ENCODE measurements at regions not wholly inside any gene's neighbourhood (a gene's known extent, or its start where the extent isn't known, plus 50 kb on each side); places are given as distances from the start of the nearest gene placed in this dataset.
"Not testable (repeated sequence)": the region's sequence is repeated elsewhere in the genome, so short reads cannot be mapped to it uniquely, and the experiment has no call there.

GRCh38 chr2:94576486-94576885 is 294.7 kb upstream of the TEKT4 start:
- H3K4me3 ChIP-seq; H3K36me3 ChIP-seq (ENCODE audit: low read depth, missing control alignments); H3K27ac ChIP-seq; H3K9me3 ChIP-seq; DNase-seq; H3K4me1 ChIP-seq; H3K27me3 ChIP-seq; intact Hi-C loops (cut with DNase I; ENCODE audit: low total_unique reads): not testable (repeated sequence)
- WGBS, 2 donors, result 31 to 59% methylated on average over 2 to 4 of the region's 4 CpGs

DNA sequence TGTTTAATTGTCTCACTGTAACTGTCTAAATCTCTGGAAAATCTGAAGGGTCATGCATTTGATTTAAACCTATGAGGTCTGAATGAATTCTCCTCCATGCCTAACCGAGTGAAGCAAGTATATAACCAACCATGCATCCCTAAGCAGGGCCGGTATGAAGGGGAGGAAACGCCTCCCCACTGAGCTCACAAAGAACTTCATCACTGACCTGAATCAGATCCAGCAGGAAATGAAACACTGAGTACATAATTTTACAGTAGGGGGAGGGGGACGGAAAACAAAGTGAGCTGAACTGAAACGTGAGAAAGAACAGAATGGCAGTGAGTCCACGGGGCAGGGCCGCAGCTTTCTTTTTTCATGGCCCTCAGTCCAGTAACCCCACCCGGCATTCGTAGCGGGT is 294.1 kb upstream of the TEKT4 start:
- intact Hi-C loops (cut with DNase I; ENCODE audit: low total_unique reads); DNase-seq; H3K27ac ChIP-seq; H3K9me3 ChIP-seq; H3K4me1 ChIP-seq; H3K4me3 ChIP-seq; H3K27me3 ChIP-seq; H3K36me3 ChIP-seq (ENCODE audit: low read depth, missing control alignments): not testable (repeated sequence)
- WGBS, 2 donors, result 55 to 57% methylated on average over 7 to 9 of the region's 10 CpGs

GRCh38 chr2:94579221-94579620 is 292.0 kb upstream of the TEKT4 start:
- H3K27ac ChIP-seq; H3K4me3 ChIP-seq; DNase-seq; H3K4me1 ChIP-seq; H3K27me3 ChIP-seq; intact Hi-C loops (cut with DNase I; ENCODE audit: low total_unique reads); H3K36me3 ChIP-seq (ENCODE audit: low read depth, missing control alignments); H3K9me3 ChIP-seq: not testable (repeated sequence)
- 70 to 73% methylated on average over 6 of the region's 6 CpGs for WGBS, 2 donors

- H3K9me3 ChIP-seq; DNase-seq; H3K4me1 ChIP-seq; H3K4me3 ChIP-seq; H3K36me3 ChIP-seq (ENCODE audit: low read depth, missing control alignments); intact Hi-C loops (cut with DNase I; ENCODE audit: low total_unique reads); H3K27me3 ChIP-seq: not testable (repeated sequence)
- 32 to 37% methylated on average over 6 to 8 of the region's 8 CpGs for WGBS, 2 donors
- peak overlapping the region in 1 of 2 donors; percentile 7 for H3K27ac ChIP-seq
Observed at GRCh38 chr2:94583081-94583723, 288.0 kb upstream of the TEKT4 start.

DNA sequence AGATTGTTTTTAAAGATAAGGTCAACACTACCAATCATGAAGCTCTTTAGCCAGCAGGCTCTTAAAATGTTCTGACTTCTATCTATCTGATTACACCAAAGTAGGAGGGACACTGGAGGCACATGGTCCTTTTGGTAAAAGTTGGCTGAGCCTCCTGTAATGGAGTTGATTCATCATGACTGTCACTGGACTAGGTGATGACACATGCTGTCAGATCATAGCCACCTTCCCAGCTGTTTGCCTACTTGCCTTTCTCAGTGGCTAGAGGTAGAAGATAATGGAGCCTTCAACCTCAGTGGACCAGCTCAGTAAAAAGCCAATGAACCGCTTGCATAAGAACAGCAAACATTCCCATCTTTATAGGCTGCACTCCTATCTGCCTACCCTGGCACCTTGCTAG is 286.7 kb upstream of the TEKT4 start:
- DNase-seq, result not testable (repeated sequence)

GRCh38 chr2:94586032-94586982 is 284.9 kb upstream of the TEKT4 start:
- TF ChIP-seq, protein P1, sequence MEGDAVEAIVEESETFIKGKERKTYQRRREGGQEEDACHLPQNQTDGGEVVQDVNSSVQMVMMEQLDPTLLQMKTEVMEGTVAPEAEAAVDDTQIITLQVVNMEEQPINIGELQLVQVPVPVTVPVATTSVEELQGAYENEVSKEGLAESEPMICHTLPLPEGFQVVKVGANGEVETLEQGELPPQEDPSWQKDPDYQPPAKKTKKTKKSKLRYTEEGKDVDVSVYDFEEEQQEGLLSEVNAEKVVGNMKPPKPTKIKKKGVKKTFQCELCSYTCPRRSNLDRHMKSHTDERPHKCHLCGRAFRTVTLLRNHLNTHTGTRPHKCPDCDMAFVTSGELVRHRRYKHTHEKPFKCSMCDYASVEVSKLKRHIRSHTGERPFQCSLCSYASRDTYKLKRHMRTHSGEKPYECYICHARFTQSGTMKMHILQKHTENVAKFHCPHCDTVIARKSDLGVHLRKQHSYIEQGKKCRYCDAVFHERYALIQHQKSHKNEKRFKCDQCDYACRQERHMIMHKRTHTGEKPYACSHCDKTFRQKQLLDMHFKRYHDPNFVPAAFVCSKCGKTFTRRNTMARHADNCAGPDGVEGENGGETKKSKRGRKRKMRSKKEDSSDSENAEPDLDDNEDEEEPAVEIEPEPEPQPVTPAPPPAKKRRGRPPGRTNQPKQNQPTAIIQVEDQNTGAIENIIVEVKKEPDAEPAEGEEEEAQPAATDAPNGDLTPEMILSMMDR (IDR thresholded peaks at IDR 0.05), result peak in 1 of 3 experiments; percentile 34
- H3K36me3 ChIP-seq (ENCODE audit: low read depth, missing control alignments); H3K27me3 ChIP-seq; H3K27ac ChIP-seq; intact Hi-C loops (cut with DNase I; ENCODE audit: low total_unique reads); H3K9me3 ChIP-seq; H3K4me3 ChIP-seq; H3K4me1 ChIP-seq: not testable (repeated sequence)
- peak; percentile 30 for DNase-seq
- WGBS, 2 donors, result 52 to 58% methylated on average over 10 to 11 of the region's 14 CpGs

More for the DNA sequence above, 286.7 kb upstream of the TEKT4 start:
- H3K9me3 ChIP-seq; intact Hi-C loops (cut with DNase I; ENCODE audit: low total_unique reads); H3K27me3 ChIP-seq; H3K36me3 ChIP-seq (ENCODE audit: low read depth, missing control alignments); H3K27ac ChIP-seq; H3K4me3 ChIP-seq; H3K4me1 ChIP-seq: not testable (repeated sequence)
- 33 to 83% methylated on average over 1 of the region's 1 CpG for WGBS, 2 donors

DNA sequence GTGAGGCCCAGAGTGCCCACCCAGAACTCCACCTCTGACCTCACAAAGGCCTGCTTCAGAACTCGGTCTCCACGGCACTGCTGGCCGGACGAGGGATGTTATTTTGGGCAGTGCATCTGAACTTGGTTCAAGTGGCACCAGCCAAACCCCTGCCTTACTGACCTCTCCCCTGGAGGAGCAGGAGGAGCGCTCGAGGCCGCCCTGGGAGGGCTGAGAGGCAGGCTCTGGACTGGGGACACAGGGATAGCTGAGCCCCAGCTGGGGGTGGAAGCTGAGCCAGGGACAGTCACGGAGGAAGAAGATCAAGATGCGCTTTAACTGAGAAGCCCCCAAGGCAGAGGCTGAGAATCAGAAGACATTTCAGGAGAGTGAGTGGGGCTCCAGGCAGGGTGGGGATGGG is 284.2 kb upstream of the TEKT4 start:
- WGBS, 2 donors, result 53 to 60% methylated on average over 7 to 9 of the region's 9 CpGs
- H3K27ac ChIP-seq; intact Hi-C loops (cut with DNase I; ENCODE audit: low total_unique reads): not testable (repeated sequence)

GRCh38 chr2:94594019-94594836 is 277.0 kb upstream of the TEKT4 start:
- H3K27me3 ChIP-seq; DNase-seq; H3K27ac ChIP-seq; H3K9me3 ChIP-seq; H3K36me3 ChIP-seq (ENCODE audit: low read depth, missing control alignments); H3K4me1 ChIP-seq; H3K4me3 ChIP-seq; intact Hi-C loops (cut with DNase I; ENCODE audit: low total_unique reads): not testable (repeated sequence)
- 72 to 79% methylated on average over 12 of the region's 12 CpGs for WGBS, 2 donors

More for the DNA sequence above, 284.2 kb upstream of the TEKT4 start:
- not testable (repeated sequence) for H3K4me1 ChIP-seq; H3K27me3 ChIP-seq; H3K4me3 ChIP-seq; H3K36me3 ChIP-seq (ENCODE audit: low read depth, missing control alignments); H3K9me3 ChIP-seq; DNase-seq

DNA sequence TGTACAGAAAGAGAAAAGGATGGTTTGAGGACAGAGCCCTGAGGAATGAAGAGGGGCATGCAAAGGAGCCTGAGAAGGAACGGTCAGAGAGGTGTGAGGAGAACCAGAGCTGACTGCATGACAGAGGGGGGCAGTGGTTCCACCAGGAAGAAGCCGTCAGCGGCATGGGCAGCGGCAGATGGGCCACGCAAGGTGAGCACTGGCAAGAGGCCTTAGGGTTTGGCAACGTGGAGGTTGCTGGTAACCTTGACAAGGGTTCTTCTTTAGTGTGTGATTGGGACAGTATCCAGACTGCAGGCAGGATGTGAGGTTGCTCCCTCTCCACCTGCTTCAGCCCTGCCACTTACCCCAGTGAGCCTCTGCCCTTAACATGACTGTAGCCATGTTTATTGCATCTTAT is 275.3 kb upstream of the TEKT4 start:
- DNase-seq; intact Hi-C loops (cut with DNase I; ENCODE audit: low total_unique reads); H3K4me3 ChIP-seq; H3K9me3 ChIP-seq; H3K4me1 ChIP-seq; H3K27me3 ChIP-seq; H3K36me3 ChIP-seq (ENCODE audit: low read depth, missing control alignments); H3K27ac ChIP-seq: not testable (repeated sequence)
- WGBS, 2 donors, result 54 to 80% methylated on average over 4 to 6 of the region's 6 CpGs

- 16 to 30% methylated on average over 4 to 9 of the region's 9 CpGs for WGBS, 2 donors
- H3K36me3 ChIP-seq (ENCODE audit: low read depth, missing control alignments), result not testable (repeated sequence)
Observed at GRCh38 chr2:94598075-94598713, 273.0 kb upstream of the TEKT4 start.

More at GRCh38 chr2:94598075-94598713, 273.0 kb upstream of the TEKT4 start:
- H3K4me1 ChIP-seq; DNase-seq; H3K27me3 ChIP-seq; intact Hi-C loops (cut with DNase I; ENCODE audit: low total_unique reads); H3K4me3 ChIP-seq; H3K9me3 ChIP-seq; H3K27ac ChIP-seq: not testable (repeated sequence)

Measured in testis (tissue), 2 donors.